ENCODE measurements at regions not wholly inside any gene's neighbourhood (a gene's known extent, or its start where the extent isn't known, plus 50 kb on each side); places are given as distances from the start of the nearest gene placed in this dataset.

GRCh38 chr6:6900569-6901204, 207.1 kb upstream of the RREB1 start:
- WGBS (ENCODE audit: insufficient coverage) = 33% methylated on average over 6 of the region's 15 CpGs
- no peak overlapping the region for H3K27ac ChIP-seq (ENCODE audit: low read length)
- H3K27me3 ChIP-seq (ENCODE audit: control insufficient read depth, insufficient read depth, low read length) = no peaks in the 10 kb centered on the region
- H3K36me3 ChIP-seq (ENCODE audit: control insufficient read depth, insufficient read depth, low read length) = no peaks in the 10 kb centered on the region
- no peaks in the 10 kb centered on the region for H3K9me3 ChIP-seq (replicated peaks; ENCODE audit: control insufficient read depth, low read depth, low read length)
- peaks cover 15% of the 10 kb centered on the region for H3K4me1 ChIP-seq (ENCODE audit: control insufficient read depth, insufficient read depth, low read length)
- H3K4me3 ChIP-seq (ENCODE audit: low read length) = no peak overlapping the region
- DNase-seq = no peak

- no peak for DNase-seq
- H3K36me3 ChIP-seq (ENCODE audit: control insufficient read depth, insufficient read depth, low read length) = no peaks in the 10 kb centered on the region
- 45% methylated on average over 4 of the region's 15 CpGs for WGBS (ENCODE audit: insufficient coverage)
- H3K4me1 ChIP-seq (ENCODE audit: control insufficient read depth, insufficient read depth, low read length) = peaks cover 15% of the 10 kb centered on the region
- H3K27ac ChIP-seq (ENCODE audit: low read length) = no peak overlapping the region
- no peaks in the 10 kb centered on the region for H3K27me3 ChIP-seq (ENCODE audit: control insufficient read depth, insufficient read depth, low read length)
- H3K9me3 ChIP-seq (replicated peaks; ENCODE audit: control insufficient read depth, low read depth, low read length) = no peaks in the 10 kb centered on the region
- H3K4me3 ChIP-seq (ENCODE audit: low read length) = no peak overlapping the region
Measured at GRCh38 chr6:6901205-6901719, 206.5 kb upstream of the RREB1 start.

- WGBS (ENCODE audit: insufficient coverage) = no CpG with 5 or more reads among the region's 3 CpGs
- peaks cover 15% of the 10 kb centered on the region for H3K4me1 ChIP-seq (ENCODE audit: control insufficient read depth, insufficient read depth, low read length)
- H3K9me3 ChIP-seq (replicated peaks; ENCODE audit: control insufficient read depth, low read depth, low read length) = no peaks in the 10 kb centered on the region
- H3K27me3 ChIP-seq (ENCODE audit: control insufficient read depth, insufficient read depth, low read length) = no peaks in the 10 kb centered on the region
- no peak overlapping the region for H3K27ac ChIP-seq (ENCODE audit: low read length)
- H3K36me3 ChIP-seq (ENCODE audit: control insufficient read depth, insufficient read depth, low read length) = no peaks in the 10 kb centered on the region
- H3K4me3 ChIP-seq (ENCODE audit: low read length) = no peak overlapping the region
- no peak for DNase-seq
Measured at GRCh38 chr6:6901945-6902344, 205.8 kb upstream of the RREB1 start.

- Histone ChIP-seq H3K9me3 (replicated peaks; ENCODE audit: control insufficient read depth, low read depth, low read length) (no peaks in the 10 kb centered on the region), H3K27me3 (ENCODE audit: control insufficient read depth, insufficient read depth, low read length) (no peaks in the 10 kb centered on the region), H3K4me3 (ENCODE audit: low read length) (no peak overlapping the region), H3K36me3 (ENCODE audit: control insufficient read depth, insufficient read depth, low read length) (no peaks in the 10 kb centered on the region), H3K27ac (ENCODE audit: low read length) (no peak overlapping the region), H3K4me1 (ENCODE audit: control insufficient read depth, insufficient read depth, low read length) (peaks cover 7% of the 10 kb centered on the region)
- 55% methylated on average over 2 of the region's 6 CpGs for WGBS (ENCODE audit: insufficient coverage)
- no peak for DNase-seq
Measured at GRCh38 chr6:6905961-6906518, 201.7 kb upstream of the RREB1 start.

- WGBS (ENCODE audit: insufficient coverage) = 69% methylated on average over 3 of the region's 5 CpGs
- H3K27me3 ChIP-seq (ENCODE audit: control insufficient read depth, insufficient read depth, low read length) = no peaks in the 10 kb centered on the region
- H3K9me3 ChIP-seq (replicated peaks; ENCODE audit: control insufficient read depth, low read depth, low read length) = no peaks in the 10 kb centered on the region
- H3K4me1 ChIP-seq (ENCODE audit: control insufficient read depth, insufficient read depth, low read length) = peaks cover 3% of the 10 kb centered on the region
- no peak for DNase-seq
- H3K36me3 ChIP-seq (ENCODE audit: control insufficient read depth, insufficient read depth, low read length) = no peaks in the 10 kb centered on the region
- H3K27ac ChIP-seq (ENCODE audit: low read length) = no peak overlapping the region
- H3K4me3 ChIP-seq (ENCODE audit: low read length) = no peak overlapping the region
Measured at GRCh38 chr6:6906570-6907213, 201.1 kb upstream of the RREB1 start.

- Histone ChIP-seq H3K4me1 (ENCODE audit: control insufficient read depth, insufficient read depth, low read length) (peaks cover 3% of the 10 kb centered on the region), H3K36me3 (ENCODE audit: control insufficient read depth, insufficient read depth, low read length) (no peaks in the 10 kb centered on the region), H3K27me3 (ENCODE audit: control insufficient read depth, insufficient read depth, low read length) (no peaks in the 10 kb centered on the region), H3K27ac (ENCODE audit: low read length) (no peak overlapping the region), H3K9me3 (replicated peaks; ENCODE audit: control insufficient read depth, low read depth, low read length) (no peaks in the 10 kb centered on the region), H3K4me3 (ENCODE audit: low read length) (no peak overlapping the region)
- DNase-seq = no peak
- WGBS (ENCODE audit: insufficient coverage) = 86% methylated on average over 2 of the region's 4 CpGs
Measured at GRCh38 chr6:6907286-6907685, 200.5 kb upstream of the RREB1 start.

- H3K4me1 ChIP-seq (ENCODE audit: control insufficient read depth, insufficient read depth, low read length) = peaks cover 8% of the 10 kb centered on the region
- no peak for DNase-seq
- no peaks in the 10 kb centered on the region for H3K27me3 ChIP-seq (ENCODE audit: control insufficient read depth, insufficient read depth, low read length)
- no peak overlapping the region for H3K27ac ChIP-seq (ENCODE audit: low read length)
- no peaks in the 10 kb centered on the region for H3K9me3 ChIP-seq (replicated peaks; ENCODE audit: control insufficient read depth, low read depth, low read length)
- WGBS (ENCODE audit: insufficient coverage) = no CpG with 5 or more reads among the region's 1 CpG
- H3K36me3 ChIP-seq (ENCODE audit: control insufficient read depth, insufficient read depth, low read length) = no peaks in the 10 kb centered on the region
- H3K4me3 ChIP-seq (ENCODE audit: low read length) = no peak overlapping the region
Measured at GRCh38 chr6:6908121-6908520, 199.6 kb upstream of the RREB1 start.

- Histone ChIP-seq H3K27me3 (ENCODE audit: control insufficient read depth, insufficient read depth, low read length) (no peaks in the 10 kb centered on the region), H3K4me3 (ENCODE audit: low read length) (no peak overlapping the region), H3K27ac (ENCODE audit: low read length) (no peak overlapping the region), H3K9me3 (replicated peaks; ENCODE audit: control insufficient read depth, low read depth, low read length) (no peaks in the 10 kb centered on the region), H3K36me3 (ENCODE audit: control insufficient read depth, insufficient read depth, low read length) (no peaks in the 10 kb centered on the region), H3K4me1 (ENCODE audit: control insufficient read depth, insufficient read depth, low read length) (peaks cover 13% of the 10 kb centered on the region)
- 58% methylated on average over 7 of the region's 9 CpGs for WGBS (ENCODE audit: insufficient coverage)
- no peak for DNase-seq
Measured at GRCh38 chr6:6909111-6909510, 198.7 kb upstream of the RREB1 start.

- Histone ChIP-seq H3K9me3 (replicated peaks; ENCODE audit: control insufficient read depth, low read depth, low read length) (no peaks in the 10 kb centered on the region), H3K4me1 (ENCODE audit: control insufficient read depth, insufficient read depth, low read length) (peaks cover 16% of the 10 kb centered on the region), H3K27ac (ENCODE audit: low read length) (no peak overlapping the region), H3K4me3 (ENCODE audit: low read length) (no peak overlapping the region), H3K36me3 (ENCODE audit: control insufficient read depth, insufficient read depth, low read length) (no peaks in the 10 kb centered on the region), H3K27me3 (ENCODE audit: control insufficient read depth, insufficient read depth, low read length) (no peaks in the 10 kb centered on the region)
- WGBS (ENCODE audit: insufficient coverage) = 92% methylated on average over 3 of the region's 6 CpGs
- DNase-seq = no peak
Measured at GRCh38 chr6:6910734-6911295, 196.9 kb upstream of the RREB1 start.

GRCh38 chr6:6911391-6911790, 196.4 kb upstream of the RREB1 start:
- DNase-seq = no peak
- no peaks in the 10 kb centered on the region for H3K27me3 ChIP-seq (ENCODE audit: control insufficient read depth, insufficient read depth, low read length)
- no peak overlapping the region for H3K4me3 ChIP-seq (ENCODE audit: low read length)
- H3K27ac ChIP-seq (ENCODE audit: low read length) = no peak overlapping the region
- H3K9me3 ChIP-seq (replicated peaks; ENCODE audit: control insufficient read depth, low read depth, low read length) = no peaks in the 10 kb centered on the region
- 66% methylated on average over 4 of the region's 5 CpGs for WGBS (ENCODE audit: insufficient coverage)
- peaks cover 21% of the 10 kb centered on the region for H3K4me1 ChIP-seq (ENCODE audit: control insufficient read depth, insufficient read depth, low read length)
- H3K36me3 ChIP-seq (ENCODE audit: control insufficient read depth, insufficient read depth, low read length) = no peaks in the 10 kb centered on the region

All from muscle of leg (tissue), 3 donors.